NCI-H2029 (cell line): ENCODE measurements at regions not wholly inside any gene's neighbourhood (a gene's known extent, or its start where the extent isn't known, plus 50 kb on each side); places are given as distances from the start of the nearest gene placed in this dataset.

Source experiments
- DNase-seq: peaks from one replicate; lab custom pipeline; 2025; lab: John Stamatoyannopoulos, UW

GRCh38 chr12:60042835-60043234, 447.0 kb downstream of the SLC16A7 start:
- no peak for DNase-seq

GRCh38 chr12:60043236-60043635, 447.4 kb downstream of the SLC16A7 start:
- no peak for DNase-seq

DNA sequence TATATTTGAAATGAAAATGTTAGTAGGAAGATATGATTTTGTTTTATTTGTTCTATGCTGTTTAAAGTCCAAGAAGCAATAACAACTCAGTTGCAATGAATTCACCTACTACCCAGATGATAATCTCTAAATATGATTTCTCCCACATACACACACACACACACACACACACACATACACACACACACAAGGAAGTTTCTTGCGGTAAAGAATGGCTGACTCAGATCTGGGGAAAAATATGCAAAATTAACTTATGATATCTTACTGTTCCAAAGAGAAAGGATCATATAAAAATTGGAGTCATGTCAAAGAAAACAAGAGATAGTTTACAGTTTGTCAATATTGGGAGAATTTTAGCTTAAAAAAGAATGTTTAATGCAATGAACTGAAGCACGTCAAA, 456.7 kb downstream of the SLC16A7 start:
- DNase-seq, result no peak

- no peak for DNase-seq
These were observed 463.4 kb downstream of the SLC16A7 start for GRCh38 chr12:60059180-60059579.

DNA sequence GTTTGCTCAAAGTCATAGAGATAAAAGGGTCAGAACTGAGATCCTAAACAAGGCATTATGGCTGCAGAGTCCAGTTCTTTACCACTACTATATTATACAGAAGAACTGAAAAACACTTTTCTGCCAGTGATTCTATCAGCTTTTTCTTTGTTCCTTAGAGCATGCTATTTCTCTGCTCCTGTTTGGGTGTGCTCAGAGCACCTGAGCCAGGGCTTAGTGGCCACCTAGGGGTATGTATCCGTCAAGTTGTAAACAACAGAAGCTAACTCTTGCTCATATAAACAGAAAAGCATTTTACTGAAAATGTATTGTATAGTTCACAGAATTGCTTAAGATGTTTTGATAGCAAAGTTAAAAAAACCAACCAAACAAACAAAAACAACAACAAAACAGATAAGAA, 470.8 kb downstream of the SLC16A7 start:
- DNase-seq, result no peak

GRCh38 chr12:60070552-60070951, 474.7 kb downstream of the SLC16A7 start:
- DNase-seq, result no peak

DNA sequence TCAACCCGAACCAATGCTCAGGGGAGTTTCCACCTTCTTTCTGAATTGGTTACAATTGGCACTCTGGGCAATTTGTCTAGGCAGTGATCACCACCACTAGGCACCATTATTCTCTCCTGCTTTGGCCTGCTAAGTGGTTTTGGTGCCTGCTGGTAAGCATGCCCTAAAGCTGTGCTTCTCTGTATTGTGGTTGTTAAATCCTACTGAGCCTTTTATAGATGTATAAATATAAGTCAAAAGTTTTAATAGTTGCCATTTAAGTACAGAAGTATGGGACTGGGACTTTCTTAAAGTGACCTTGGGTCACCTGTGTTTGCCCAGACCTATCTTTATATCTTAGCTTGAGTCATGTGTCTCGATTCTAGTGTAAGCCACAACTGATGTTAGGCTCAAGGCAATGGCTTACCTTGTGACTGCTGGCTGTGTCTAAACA, 475.9 kb downstream of the SLC16A7 start:
- no peak for DNase-seq

GRCh38 chr12:60072911-60073310, 477.1 kb downstream of the SLC16A7 start:
- DNase-seq, result no peak

DNA sequence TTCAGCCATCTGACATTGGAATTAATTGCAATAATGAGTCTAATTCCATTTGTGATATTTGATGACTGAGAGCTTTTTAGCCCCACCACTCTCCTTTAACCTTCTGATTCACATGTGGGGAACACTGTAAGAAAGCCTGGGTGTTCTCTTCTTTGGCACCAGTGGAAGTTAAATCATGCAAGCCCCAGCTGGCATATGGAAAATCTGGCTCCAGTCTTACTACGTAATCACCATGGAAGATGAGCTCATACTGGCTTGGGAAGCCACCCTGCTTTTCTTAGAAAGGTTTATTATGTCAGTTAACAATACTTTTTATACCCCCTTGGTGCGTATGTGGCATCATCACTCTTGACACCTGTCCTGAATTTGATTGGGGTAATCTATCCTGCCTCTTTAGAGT, 479.3 kb downstream of the SLC16A7 start:
- no peak for DNase-seq

- DNase-seq, result no peak
These were observed 482.2 kb downstream of the SLC16A7 start for GRCh38 chr12:60078026-60078425.

- no peak for DNase-seq
These were observed 497.6 kb downstream of the SLC16A7 start for GRCh38 chr12:60093428-60093827.

DNA sequence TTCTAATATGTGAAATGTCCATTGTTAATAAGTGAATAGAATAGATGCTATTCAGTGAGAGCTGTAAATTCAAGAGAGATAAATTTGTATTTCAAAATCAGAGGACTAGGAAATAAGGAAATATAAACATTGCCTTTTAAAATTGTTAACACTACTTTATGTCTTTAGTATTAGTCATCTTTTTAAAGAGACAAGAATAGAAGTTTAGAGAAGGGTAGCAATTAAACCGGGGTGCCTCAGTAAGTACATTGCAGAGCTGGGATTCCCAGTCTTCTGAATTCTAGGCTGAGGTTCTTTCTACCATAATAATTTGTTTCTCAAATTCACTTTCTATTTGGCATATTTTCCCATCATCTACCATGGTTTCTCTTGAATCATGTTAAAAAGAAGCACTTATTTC, 498.6 kb downstream of the SLC16A7 start:
- DNase-seq, result no peak

- no peak for DNase-seq
These were observed 500.9 kb downstream of the SLC16A7 start for GRCh38 chr12:60096727-60097126.

- DNase-seq, result no peak
These were observed 504.3 kb downstream of the SLC16A7 start for GRCh38 chr12:60100160-60100559.

GRCh38 chr12:60100852-60101251, 505.0 kb downstream of the SLC16A7 start:
- DNase-seq, result no peak

- no peak for DNase-seq
These were observed 505.9 kb downstream of the SLC16A7 start for GRCh38 chr12:60101715-60102114.

GRCh38 chr12:60106214-60106613, 510.4 kb downstream of the SLC16A7 start:
- DNase-seq, result no peak

DNA sequence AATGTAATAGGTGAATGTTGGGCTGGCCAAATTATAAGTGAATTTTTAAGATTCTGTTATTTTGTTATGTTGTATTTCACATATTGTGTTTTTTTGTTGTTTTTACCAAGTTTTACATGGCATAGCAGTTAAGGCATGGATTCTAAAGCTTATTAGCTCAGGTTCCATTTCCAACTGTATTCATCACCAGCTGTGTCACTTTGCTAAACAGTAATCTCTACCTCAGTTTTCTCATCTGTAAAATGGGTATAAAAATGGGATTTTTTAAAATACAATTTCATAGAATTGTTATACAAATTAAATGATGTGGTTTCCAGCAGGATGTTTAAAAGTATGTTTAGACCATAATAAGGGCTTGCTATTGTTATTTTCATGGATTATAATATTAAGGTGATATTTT, 512.2 kb downstream of the SLC16A7 start:
- DNase-seq, result no peak

- no peak for DNase-seq
These were observed 516.2 kb downstream of the SLC16A7 start for GRCh38 chr12:60112063-60112462.

GRCh38 chr12:60112763-60113162, 516.9 kb downstream of the SLC16A7 start:
- no peak for DNase-seq

- no peak for DNase-seq
These were observed 518.3 kb downstream of the SLC16A7 start for GRCh38 chr12:60114169-60114568.

- DNase-seq, result no peak
These were observed 523.5 kb downstream of the SLC16A7 start for GRCh38 chr12:60119327-60119726.

DNA sequence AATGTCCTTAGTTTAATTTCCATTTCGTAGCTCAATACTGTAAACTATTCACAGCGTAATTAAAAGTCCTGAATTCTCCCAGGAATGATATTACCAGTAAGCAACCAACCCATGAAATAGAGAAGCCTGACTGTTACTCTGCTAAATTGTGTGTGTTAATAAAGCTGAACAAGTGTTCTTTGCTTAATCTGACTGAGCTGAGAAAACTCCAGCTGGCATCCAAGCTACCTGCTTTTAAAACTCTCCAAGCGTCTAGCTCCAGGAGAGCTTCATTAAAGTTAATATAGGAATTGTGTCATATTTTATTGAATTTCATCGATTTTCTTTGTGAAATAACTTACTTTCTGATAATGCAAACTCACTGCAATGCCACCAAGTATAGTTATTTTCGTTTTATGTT, 524.4 kb downstream of the SLC16A7 start:
- DNase-seq, result no peak

DNA sequence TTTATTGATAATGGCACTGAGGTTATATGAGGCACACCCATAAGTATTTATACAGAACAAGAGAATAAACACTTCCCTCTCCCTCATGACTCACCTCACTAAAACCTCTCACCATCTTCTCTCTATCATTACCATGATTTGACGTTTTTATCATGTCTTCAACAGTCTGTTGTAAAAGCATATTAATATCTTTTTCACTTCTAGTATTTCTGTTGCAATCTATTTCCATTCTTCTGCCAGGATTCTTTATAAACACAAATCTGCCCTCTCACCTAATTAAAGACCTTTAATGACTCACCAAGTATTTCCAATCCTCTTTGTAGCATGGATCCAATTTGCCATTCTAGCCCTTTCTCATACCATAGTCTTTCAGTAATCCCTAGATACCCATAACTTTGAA, 527.7 kb downstream of the SLC16A7 start:
- no peak for DNase-seq

GRCh38 chr12:60137513-60137912, 541.7 kb downstream of the SLC16A7 start:
- DNase-seq, result no peak
